Sigmoid colon (tissue), 6 donors: ENCODE measurements at regions not wholly inside any gene's neighbourhood (a gene's known extent, or its start where the extent isn't known, plus 50 kb on each side); places are given as distances from the start of the nearest gene placed in this dataset.

Source experiments
- DNase-seq: peaks from one replicate; pipeline ENCODE4 v3.0.0-alpha.2; 2019
- H3K27ac ChIP-seq, 4 donors: fragments of 200-600 bp; sonication (generic); one replicate each; pipeline ENCODE4 v1.5.1; 2016 to 2019; ENCODE audit warnings: mild to moderate bottlenecking in 1 of 4
- H3K27me3 ChIP-seq, 3 donors: fragments of 200-600 bp; sonication (generic); one replicate each; pipeline ENCODE4 v1.5.1; 2019; ENCODE audit warnings: mild to moderate bottlenecking in 1 of 3
- H3K36me3 ChIP-seq, 4 donors: fragments of 200-600 bp; sonication (generic); one replicate each; pipeline ENCODE4 v1.5.1; 2016 to 2019
- H3K4me1 ChIP-seq, 4 donors: fragments of 200-600 bp; sonication (generic); one replicate each; pipeline ENCODE4 v1.5.1; 2017 to 2019
- H3K4me3 ChIP-seq, 4 donors: fragments of 200-600 bp; sonication (generic); one replicate each; pipeline ENCODE4 v1.5.1; 2017 to 2019; ENCODE audit warnings: mild to moderate bottlenecking in 2 of 4, moderate library complexity in 1 of 4
- H3K9me3 ChIP-seq, 4 donors: fragments of 200-600 bp in 3 of 4; sonication (generic) in 3 of 4; one replicate each; pipeline versions ENCODE4 v1.5.1 to v1.6.1; 2013 to 2019
- EP300 ChIP-seq, 4 donors: sonication (generic); formaldehyde crosslinking; IDR thresholded peaks; one replicate each; pipeline ENCODE4 v1.6.1; 2017; ENCODE audit warnings: antibody characterized with exemption in 4 of 4
- POLR2A ChIP-seq, 2 donors: fragments of 450-650 bp; IDR thresholded peaks; one replicate each; pipeline ENCODE4 v1.6.1; 2016; ENCODE audit warnings: antibody characterized with exemption in 2 of 2, mild to moderate bottlenecking in 2 of 2, moderate library complexity in 2 of 2
- POLR2AphosphoS5 ChIP-seq, 4 donors: sonication (generic); formaldehyde crosslinking; IDR thresholded peaks; one replicate each; pipeline ENCODE4 v1.6.1; 2017; ENCODE audit warnings: antibody characterized with exemption in 4 of 4
- WGBS, 2 donors: extraction: QIAGEN DNeasy Blood & Tissue Kit; methylation state at CpG; one replicate each; pipeline ENCODE4 v1.1.7; 2013; 5-methylcytosine and 5-hydroxymethylcytosine counted together
- intact Hi-C: fragments of 100-400 bp; cut with DNase I; formaldehyde crosslinking; loops from one replicate; pipeline ENCODE4 v1.15.1; 2023
- TF ChIP-seq, protein P1 (sequence below), 4 experiments: fragments of 450-650 bp in 3 of 4; fragments of 200-600 bp in 1 of 4; IDR thresholded peaks; one replicate each; pipeline ENCODE4 v1.5.1; 2016 to 2019; ENCODE audit warnings: antibody characterized with exemption in 4 of 4, mild to moderate bottlenecking in 3 of 4, moderate library complexity in 2 of 4
- donor health status: healthy with polysubstance abuse.
- donor health status: healthy.

DNA sequence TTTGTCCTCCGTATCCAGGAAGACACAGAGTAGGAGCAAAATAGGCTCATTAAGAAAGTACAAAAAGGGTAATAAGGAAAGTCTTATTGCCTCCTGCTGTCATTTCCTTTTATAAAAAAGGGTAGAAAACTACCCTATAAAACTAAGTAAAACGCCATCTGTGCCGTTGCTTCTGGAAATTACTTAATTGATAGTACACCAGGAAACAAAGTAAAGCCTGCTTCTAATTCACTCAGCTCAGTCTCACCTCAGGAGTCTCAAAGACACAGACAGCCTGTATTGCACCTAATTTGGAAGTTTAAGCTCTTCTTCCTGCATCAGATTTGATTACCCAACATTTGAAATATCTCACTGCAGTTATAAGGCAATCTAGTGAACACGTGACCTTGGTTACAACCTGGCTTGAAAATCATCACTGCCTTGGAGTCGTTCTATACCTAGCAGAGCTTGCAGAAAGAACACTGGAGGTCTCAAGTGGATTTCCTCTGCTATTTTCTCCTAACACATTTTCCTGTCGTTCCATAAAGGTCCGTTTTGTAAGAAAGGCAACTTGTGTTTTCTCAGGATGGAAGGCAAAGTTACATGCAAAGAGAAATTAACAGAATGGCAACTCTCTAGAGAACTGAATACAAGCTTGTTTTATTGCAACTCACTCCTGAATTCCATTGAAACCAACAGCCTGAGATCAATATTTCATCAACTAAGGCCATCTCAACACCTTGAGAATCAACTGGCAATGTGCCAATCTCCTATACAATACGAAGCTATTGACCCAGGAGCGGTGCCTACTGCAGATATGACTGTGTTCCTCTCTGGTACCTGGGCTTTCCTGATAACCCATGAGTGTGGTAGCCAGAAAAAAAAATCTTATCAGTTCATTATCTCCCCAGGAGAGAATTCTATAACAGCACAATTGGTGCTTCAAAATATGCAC is 203.3 kb upstream of the LMCD1 start:
- TF ChIP-seq EP300 (IDR thresholded peaks at IDR 0.05) (no peak), POLR2A (IDR thresholded peaks at IDR 0.05) (no peak), POLR2AphosphoS5 (IDR thresholded peaks at IDR 0.05) (no peak)
- TF ChIP-seq, protein P1, sequence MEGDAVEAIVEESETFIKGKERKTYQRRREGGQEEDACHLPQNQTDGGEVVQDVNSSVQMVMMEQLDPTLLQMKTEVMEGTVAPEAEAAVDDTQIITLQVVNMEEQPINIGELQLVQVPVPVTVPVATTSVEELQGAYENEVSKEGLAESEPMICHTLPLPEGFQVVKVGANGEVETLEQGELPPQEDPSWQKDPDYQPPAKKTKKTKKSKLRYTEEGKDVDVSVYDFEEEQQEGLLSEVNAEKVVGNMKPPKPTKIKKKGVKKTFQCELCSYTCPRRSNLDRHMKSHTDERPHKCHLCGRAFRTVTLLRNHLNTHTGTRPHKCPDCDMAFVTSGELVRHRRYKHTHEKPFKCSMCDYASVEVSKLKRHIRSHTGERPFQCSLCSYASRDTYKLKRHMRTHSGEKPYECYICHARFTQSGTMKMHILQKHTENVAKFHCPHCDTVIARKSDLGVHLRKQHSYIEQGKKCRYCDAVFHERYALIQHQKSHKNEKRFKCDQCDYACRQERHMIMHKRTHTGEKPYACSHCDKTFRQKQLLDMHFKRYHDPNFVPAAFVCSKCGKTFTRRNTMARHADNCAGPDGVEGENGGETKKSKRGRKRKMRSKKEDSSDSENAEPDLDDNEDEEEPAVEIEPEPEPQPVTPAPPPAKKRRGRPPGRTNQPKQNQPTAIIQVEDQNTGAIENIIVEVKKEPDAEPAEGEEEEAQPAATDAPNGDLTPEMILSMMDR (IDR thresholded peaks at IDR 0.05) = no peak
- WGBS, 2 donors = 21 to 60% methylated on average over 9 of the region's 9 CpGs
- Histone ChIP-seq H3K4me1 (no peaks in the 10 kb centered on the region), H3K9me3 (no peaks in the 10 kb centered on the region), H3K27me3 (no peaks in the 10 kb centered on the region), H3K27ac (no peak overlapping the region), H3K36me3 (no peaks in the 10 kb centered on the region), H3K4me3 (no peak overlapping the region)
- intact Hi-C loops = no loop called here
- DNase-seq = no peak

DNA sequence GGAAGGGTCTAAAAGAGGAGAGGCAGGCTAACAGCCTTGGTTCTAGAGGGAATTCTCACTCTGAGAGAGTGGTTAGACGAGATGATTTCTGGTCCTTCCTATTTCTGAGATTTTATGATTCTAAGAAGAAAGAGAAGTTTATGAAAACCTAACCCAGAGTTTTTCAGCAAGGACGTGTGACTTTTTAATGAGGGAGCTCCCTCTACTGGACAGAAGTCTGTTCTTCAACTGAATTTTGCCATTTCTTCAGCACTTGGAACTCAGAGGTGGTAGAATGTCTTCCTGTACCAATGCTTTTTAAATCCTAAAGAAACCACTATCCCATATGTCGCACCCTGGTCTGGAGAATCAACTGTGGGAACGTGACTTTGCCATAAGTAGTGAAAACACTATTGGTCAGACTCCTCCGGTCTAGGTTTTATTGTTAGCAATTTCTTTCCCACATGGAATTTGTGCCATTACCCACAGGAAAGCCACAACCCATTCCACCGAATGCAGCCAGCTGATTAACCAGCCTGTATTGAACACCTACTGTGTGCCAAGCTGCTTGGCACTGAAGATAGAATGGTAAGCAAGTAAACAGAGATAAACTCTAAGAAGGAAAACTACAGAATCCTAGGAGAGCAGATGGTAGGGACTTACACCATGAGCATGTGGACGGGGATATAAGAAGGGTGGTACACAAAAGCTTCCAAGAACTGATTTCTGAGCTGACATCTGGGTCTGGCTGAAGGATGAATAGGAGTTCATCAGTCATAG is 199.5 kb upstream of the LMCD1 start:
- no peak overlapping the region for H3K27ac ChIP-seq
- DNase-seq = no peak
- no peaks in the 10 kb centered on the region for H3K27me3 ChIP-seq
- H3K4me3 ChIP-seq = no peak overlapping the region
- no peaks in the 10 kb centered on the region for H3K4me1 ChIP-seq
- TF ChIP-seq, protein P1 (IDR thresholded peaks at IDR 0.05) = peak in 3 of 4 experiments; percentile 12 to 49 (median 47)
- no peak for TF ChIP-seq POLR2A (IDR thresholded peaks at IDR 0.05)
- WGBS, 2 donors = 25 to 28% methylated on average over 7 of the region's 7 CpGs
- no peaks in the 10 kb centered on the region for H3K36me3 ChIP-seq
- intact Hi-C loops = no loop called here
- H3K9me3 ChIP-seq = no peaks in the 10 kb centered on the region

DNA sequence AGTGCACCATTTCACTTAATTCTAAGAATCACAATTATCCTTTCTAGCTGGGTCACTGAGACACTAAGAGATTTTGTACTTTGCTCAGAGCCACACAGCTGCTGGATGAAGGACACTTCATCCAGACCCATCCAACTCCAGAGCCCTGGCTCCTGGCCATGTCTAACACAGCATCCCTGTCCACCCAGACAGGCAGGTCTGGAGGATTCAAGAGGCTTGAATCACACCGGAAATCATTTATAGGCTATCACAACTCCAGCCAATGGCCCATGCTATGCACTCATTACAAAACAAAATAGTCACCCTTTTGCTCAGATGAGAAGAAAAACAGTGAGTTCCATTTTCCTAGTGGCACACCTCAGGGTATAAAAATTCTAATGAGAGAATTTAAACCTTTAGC is 198.2 kb upstream of the LMCD1 start:
- no peaks in the 10 kb centered on the region for H3K36me3 ChIP-seq
- TF ChIP-seq POLR2AphosphoS5 (IDR thresholded peaks at IDR 0.05) (no peak), EP300 (IDR thresholded peaks at IDR 0.05) (no peak), POLR2A (IDR thresholded peaks at IDR 0.05) (no peak)
- TF ChIP-seq, protein P1 (IDR thresholded peaks at IDR 0.05) = no peak
- no peaks in the 10 kb centered on the region for H3K4me1 ChIP-seq
- no peak overlapping the region for H3K4me3 ChIP-seq
- H3K9me3 ChIP-seq = no peaks in the 10 kb centered on the region
- no peak overlapping the region for H3K27ac ChIP-seq
- DNase-seq = no peak
- H3K27me3 ChIP-seq = no peaks in the 10 kb centered on the region
- WGBS, 2 donors = 77 to 84% methylated on average over 1 of the region's 1 CpG
- intact Hi-C loops = no loop called here

DNA sequence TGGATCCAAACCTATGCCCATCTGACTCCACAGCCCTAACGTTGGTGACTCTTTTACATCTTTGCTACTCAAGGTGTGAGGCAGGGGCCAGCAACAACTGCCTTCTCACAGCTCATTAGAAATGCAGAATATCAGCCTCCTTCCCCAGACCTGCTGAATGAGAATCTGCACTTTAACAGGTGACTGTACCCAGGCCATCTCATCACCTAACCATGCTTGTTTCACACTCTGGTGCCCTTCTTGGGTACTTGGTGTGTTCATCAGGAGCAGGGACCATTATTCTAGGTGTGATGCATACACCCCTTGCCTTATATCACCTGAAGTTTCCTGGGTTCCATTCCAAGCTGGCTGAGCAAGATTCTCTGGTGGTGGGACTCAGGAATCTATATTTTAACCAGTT is 196.3 kb upstream of the LMCD1 start:
- intact Hi-C loops = no loop called here
- Histone ChIP-seq H3K27ac (no peak overlapping the region), H3K9me3 (peaks cover 0 to 3% (median 0%) of the 10 kb centered on the region in 4 donors), H3K4me3 (no peak overlapping the region), H3K36me3 (no peaks in the 10 kb centered on the region), H3K4me1 (no peaks in the 10 kb centered on the region), H3K27me3 (no peaks in the 10 kb centered on the region)
- no peak for DNase-seq
- WGBS, 2 donors = 59 to 72% methylated on average over 1 of the region's 1 CpG
- no peak for TF ChIP-seq EP300 (IDR thresholded peaks at IDR 0.05)
- TF ChIP-seq POLR2A (IDR thresholded peaks at IDR 0.05) = no peak
- TF ChIP-seq, protein P1 (IDR thresholded peaks at IDR 0.05) = no peak
- no peak for TF ChIP-seq POLR2AphosphoS5 (IDR thresholded peaks at IDR 0.05)
